Uterus (tissue), 2 donors: ENCODE measurements at regions not wholly inside any gene's neighbourhood (a gene's known extent, or its start where the extent isn't known, plus 50 kb on each side); places are given as distances from the start of the nearest gene placed in this dataset.

Experiments
- CTCF ChIP-seq, 4 experiments: fragments of 200-600 bp in 2 of 4; fragments of 450-650 bp in 2 of 4; sonication (generic) in 2 of 4; IDR thresholded peaks; one replicate each; pipeline ENCODE4 v1.5.1; 2016 to 2019; ENCODE audit warnings: antibody characterized with exemption in 4 of 4, mild to moderate bottlenecking in 2 of 4, moderate library complexity in 1 of 4
- POLR2A ChIP-seq, 2 donors: fragments of 450-650 bp; IDR thresholded peaks; one replicate each; pipeline ENCODE4 v1.6.1; 2016; ENCODE audit warnings: antibody characterized with exemption in 2 of 2, mild to moderate bottlenecking in 1 of 2, moderate library complexity in 1 of 2

GRCh38 chr3:165713479-165713878 lies 123.7 kb downstream of the BCHE start:
- TF ChIP-seq CTCF (IDR thresholded peaks at IDR 0.05) (no peak), POLR2A (IDR thresholded peaks at IDR 0.05) (no peak)
